HG03064 (cell line): ENCODE measurements at regions not wholly inside any gene's neighbourhood (a gene's known extent, or its start where the extent isn't known, plus 50 kb on each side); places are given as distances from the start of the nearest gene placed in this dataset.
"Not testable (repeated sequence)": the region's sequence is repeated elsewhere in the genome, so short reads cannot be mapped to it uniquely, and the experiment has no call there.

Experiments used
- ATAC-seq: cut with Tn5 transposase; IDR thresholded peaks from one replicate; pipeline ENCODE4 v1.9.1; 2021; ENCODE audit warnings: low read depth; ENCODE audit not compliant: unreplicated experiment

GRCh38 chr4:123535037-123535748 is 138.6 kb downstream of the SPRY1 start:
- no peak for ATAC-seq

GRCh38 chr4:123536225-123536624 is 139.6 kb downstream of the SPRY1 start:
- no peak for ATAC-seq

GRCh38 chr4:123537906-123538402 is 141.4 kb downstream of the SPRY1 start:
- ATAC-seq: not testable (repeated sequence)

GRCh38 chr4:123545667-123546572 is 149.3 kb downstream of the SPRY1 start:
- no peak for ATAC-seq

- no peak for ATAC-seq
Measured at GRCh38 chr4:123546573-123547060, 150.0 kb downstream of the SPRY1 start.

GRCh38 chr4:123547216-123548165 is 150.9 kb downstream of the SPRY1 start:
- ATAC-seq: no peak

- ATAC-seq: no peak
Measured at GRCh38 chr4:123553279-123553678, 156.7 kb downstream of the SPRY1 start.

- no peak for ATAC-seq
Measured at GRCh38 chr4:123553733-123554637, 157.4 kb downstream of the SPRY1 start.

GRCh38 chr4:123554801-123555232 is 158.2 kb downstream of the SPRY1 start:
- ATAC-seq: no peak

- ATAC-seq: no peak
Measured at GRCh38 chr4:123555233-123555806, 158.7 kb downstream of the SPRY1 start.

- ATAC-seq: no peak
Measured at GRCh38 chr4:123555807-123556273, 159.2 kb downstream of the SPRY1 start.

- no peak for ATAC-seq
Measured at GRCh38 chr4:123556526-123556925, 159.9 kb downstream of the SPRY1 start.

- ATAC-seq: no peak
Measured at GRCh38 chr4:123557857-123558536, 161.4 kb downstream of the SPRY1 start.

- no peak for ATAC-seq
Measured at GRCh38 chr4:123558865-123559264, 162.3 kb downstream of the SPRY1 start.

GRCh38 chr4:123559955-123560871 is 163.6 kb downstream of the SPRY1 start:
- no peak for ATAC-seq

- no peak for ATAC-seq
Measured at GRCh38 chr4:123561525-123561924, 164.9 kb downstream of the SPRY1 start.
